Activated naive CD4-positive, alpha-beta T cell treated with anti-CD3 and anti-CD28 coated beads, Interleukin-2, amount 10 ng/mL, durations not matched to agents 7 days and 5 days (primary cell): ENCODE measurements at regions not wholly inside any gene's neighbourhood (a gene's known extent, or its start where the extent isn't known, plus 50 kb on each side); places are given as distances from the start of the nearest gene placed in this dataset.
"Not testable (repeated sequence)": the region's sequence is repeated elsewhere in the genome, so short reads cannot be mapped to it uniquely, and the experiment has no call there.

Experiments
- CTCF ChIA-PET: fragments of 350-600 bp; sonication (Branson Sonifier 250); formaldehyde crosslinking; loops from one replicate; lab custom pipeline; 2021; ENCODE audit warnings: antibody characterized with exemption; lab: Charles Lee
- DNase-seq: peaks from one replicate; pipeline ENCODE4 v3.0.0-alpha.2; 2020
- H3K27ac Mint-ChIP-seq: one replicate; pipeline ENCODE4 v1.8.0; 2021; ENCODE audit warnings: mild to moderate bottlenecking, moderate library complexity, mixed read lengths
- H3K27me3 Mint-ChIP-seq: one replicate; pipeline ENCODE4 v1.8.0; 2021; ENCODE audit warnings: mild to moderate bottlenecking, mixed read lengths
- H3K36me3 Mint-ChIP-seq: one replicate; pipeline ENCODE4 v1.8.0; 2021; ENCODE audit warnings: mixed read lengths
- H3K4me1 Mint-ChIP-seq: one replicate; pipeline ENCODE4 v1.8.0; 2021; ENCODE audit warnings: mixed read lengths
- H3K4me3 Mint-ChIP-seq: one replicate; pipeline ENCODE4 v1.8.0; 2021; ENCODE audit warnings: mild to moderate bottlenecking, moderate library complexity, mixed read lengths
- H3K9me3 Mint-ChIP-seq: one replicate; pipeline ENCODE4 v1.8.0; 2021; ENCODE audit warnings: mixed read lengths

DNA sequence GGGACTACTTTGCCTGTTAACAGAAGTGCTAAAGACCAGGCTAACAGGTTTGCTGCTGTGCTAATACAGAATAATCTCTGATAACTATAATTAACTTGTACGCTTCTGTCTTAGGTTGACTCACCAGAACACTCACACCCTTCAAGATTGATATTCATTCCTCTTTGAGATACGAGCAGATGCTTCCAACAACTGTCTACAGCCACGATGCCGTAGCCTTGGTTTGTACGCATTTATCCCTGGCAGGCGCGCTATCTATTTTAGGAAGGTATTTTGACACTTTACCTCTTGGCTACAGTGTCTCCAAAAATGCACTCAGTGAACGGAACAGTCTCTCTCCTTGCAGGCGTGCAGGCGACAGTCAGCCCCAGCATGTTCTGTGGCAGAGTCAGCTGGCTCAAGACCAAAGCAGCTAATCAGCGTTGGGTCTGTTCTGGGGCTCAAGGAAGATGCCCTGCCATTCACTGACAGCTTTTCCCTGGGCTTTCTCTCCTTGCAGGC lies 146.4 kb upstream of the PRICKLE1 start:
- CTCF ChIA-PET = no interaction called here
- no peaks in the 10 kb centered on the region for H3K36me3 Mint-ChIP-seq

DNA sequence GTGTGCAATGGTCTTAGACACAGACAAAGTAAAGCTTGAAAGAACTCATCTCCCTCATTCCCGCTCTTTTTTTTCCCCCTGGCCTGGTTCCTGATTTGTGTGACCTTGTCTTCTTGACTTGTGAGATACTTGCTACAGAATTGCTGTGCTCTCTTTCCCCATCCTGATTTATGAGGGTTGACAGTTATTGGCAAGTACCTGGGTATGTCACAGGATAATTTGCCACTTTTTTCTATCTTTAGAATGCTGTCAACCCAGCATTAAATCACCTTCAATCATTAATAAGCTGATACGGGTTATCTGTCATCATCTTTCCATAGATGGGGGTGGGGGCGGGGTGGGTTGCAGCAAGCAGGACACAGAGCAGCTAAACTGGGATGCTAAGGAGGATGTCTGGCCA lies 144.4 kb upstream of the PRICKLE1 start:
- CTCF ChIA-PET = no interaction called here
- Mint-ChIP-seq H3K9me3 (no peaks in the 10 kb centered on the region), H3K27me3 (no peaks in the 10 kb centered on the region), H3K4me3 (no peak overlapping the region), H3K36me3 (no peaks in the 10 kb centered on the region), H3K4me1 (no peaks in the 10 kb centered on the region), H3K27ac (no peak overlapping the region)
- DNase-seq = no peak

More for the DNA sequence above, 146.4 kb upstream of the PRICKLE1 start:
- Mint-ChIP-seq H3K4me3 (no peak overlapping the region), H3K27ac (no peak overlapping the region), H3K27me3 (no peaks in the 10 kb centered on the region), H3K4me1 (no peaks in the 10 kb centered on the region), H3K9me3 (no peaks in the 10 kb centered on the region)
- no peak for DNase-seq

DNA sequence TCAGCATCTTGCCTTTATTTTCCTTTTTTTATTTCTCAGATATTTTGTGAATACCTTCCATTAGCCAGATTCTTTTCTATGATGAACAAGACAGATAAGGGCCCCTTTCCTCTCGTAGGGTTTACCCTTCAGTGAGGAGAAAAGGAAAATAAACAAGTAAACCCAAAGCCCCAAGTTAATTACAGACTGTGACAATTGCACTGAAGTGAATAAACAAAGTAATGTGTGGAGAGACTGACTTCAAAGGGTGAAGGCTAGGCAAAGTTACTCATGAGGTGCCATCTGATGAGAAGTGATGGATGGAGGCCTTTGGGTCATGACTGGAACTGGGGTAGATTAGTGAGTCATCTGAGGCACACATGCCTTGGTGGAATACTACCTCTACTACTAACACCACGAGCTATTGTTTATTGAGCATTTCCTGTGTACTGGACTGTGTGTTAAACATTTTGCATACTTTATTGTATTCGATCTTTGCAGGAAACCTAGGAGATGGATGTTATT lies 143.4 kb upstream of the PRICKLE1 start:
- DNase-seq = no peak
- no peaks in the 10 kb centered on the region for H3K36me3 Mint-ChIP-seq
- no peaks in the 10 kb centered on the region for H3K27me3 Mint-ChIP-seq
- H3K9me3 Mint-ChIP-seq = no peaks in the 10 kb centered on the region
- CTCF ChIA-PET = no interaction called here
- H3K27ac Mint-ChIP-seq = no peak overlapping the region
- no peak overlapping the region for H3K4me3 Mint-ChIP-seq
- no peaks in the 10 kb centered on the region for H3K4me1 Mint-ChIP-seq

- CTCF ChIA-PET = no interaction called here
- H3K36me3 Mint-ChIP-seq = no peaks in the 10 kb centered on the region
- no peak for DNase-seq
- H3K4me1 Mint-ChIP-seq = no peaks in the 10 kb centered on the region
- no peak overlapping the region for H3K4me3 Mint-ChIP-seq
- H3K27ac Mint-ChIP-seq = no peak overlapping the region
- peaks cover 8% of the 10 kb centered on the region for H3K9me3 Mint-ChIP-seq
- no peaks in the 10 kb centered on the region for H3K27me3 Mint-ChIP-seq
Measured at GRCh38 chr12:42730291-42730690, 140.7 kb upstream of the PRICKLE1 start.

GRCh38 chr12:42729535-42729900 lies 140.0 kb upstream of the PRICKLE1 start:
- no peaks in the 10 kb centered on the region for H3K36me3 Mint-ChIP-seq
- peaks cover 8% of the 10 kb centered on the region for H3K9me3 Mint-ChIP-seq
- no peak overlapping the region for H3K27ac Mint-ChIP-seq
- H3K4me1 Mint-ChIP-seq = no peaks in the 10 kb centered on the region
- CTCF ChIA-PET = no interaction called here
- no peak for DNase-seq
- no peak overlapping the region for H3K4me3 Mint-ChIP-seq
- H3K27me3 Mint-ChIP-seq = no peaks in the 10 kb centered on the region

- H3K4me3 Mint-ChIP-seq = no peak overlapping the region
- peaks cover 8% of the 10 kb centered on the region for H3K9me3 Mint-ChIP-seq
- H3K36me3 Mint-ChIP-seq = no peaks in the 10 kb centered on the region
- CTCF ChIA-PET = no interaction called here
- H3K27me3 Mint-ChIP-seq = no peaks in the 10 kb centered on the region
- no peak for DNase-seq
- no peak overlapping the region for H3K27ac Mint-ChIP-seq
- H3K4me1 Mint-ChIP-seq = no peaks in the 10 kb centered on the region
Measured at GRCh38 chr12:42728770-42729534, 139.4 kb upstream of the PRICKLE1 start.

DNA sequence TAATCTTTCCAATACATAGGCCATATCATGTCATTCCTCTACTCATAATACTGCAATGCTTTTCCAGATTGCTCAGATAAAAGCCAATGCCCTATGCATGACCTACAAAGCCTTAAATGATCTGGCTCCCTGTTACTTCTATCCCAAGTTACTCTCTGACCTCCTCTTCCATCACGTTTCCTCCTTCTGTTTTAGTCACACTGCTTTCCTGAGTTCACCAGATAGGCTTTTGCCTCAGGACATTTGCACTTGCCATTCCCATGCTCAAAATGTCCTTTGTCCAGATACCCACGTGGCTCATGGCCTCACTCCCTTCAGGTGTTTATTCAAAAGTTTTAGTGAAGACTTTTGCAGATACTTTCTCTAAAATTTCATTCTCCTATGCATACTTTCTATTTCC lies 138.7 kb upstream of the PRICKLE1 start:
- Mint-ChIP-seq H3K36me3 (no peaks in the 10 kb centered on the region), H3K4me3 (no peak overlapping the region), H3K27me3 (no peaks in the 10 kb centered on the region), H3K9me3 (peaks cover 8% of the 10 kb centered on the region), H3K4me1 (no peaks in the 10 kb centered on the region), H3K27ac (no peak overlapping the region)
- CTCF ChIA-PET = no interaction called here
- no peak for DNase-seq

DNA sequence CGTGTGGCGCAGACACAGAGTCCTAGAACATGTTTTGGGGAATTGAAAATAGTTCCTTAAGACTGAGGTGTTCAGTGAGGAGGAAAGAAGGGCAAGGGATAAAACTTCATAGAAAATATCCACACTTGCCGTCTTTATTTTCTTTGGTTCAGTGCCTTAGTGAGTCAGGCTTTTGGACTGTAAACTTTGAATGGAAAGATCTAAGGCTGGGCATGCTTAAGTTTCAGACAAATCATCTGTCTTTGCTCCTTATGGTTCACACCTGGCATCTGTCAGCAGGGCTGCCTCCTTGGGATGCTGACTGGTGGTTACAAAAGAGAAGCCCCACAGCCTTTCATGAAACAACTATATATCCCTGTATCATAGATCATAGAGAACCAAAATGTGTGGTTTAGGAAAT lies 136.3 kb upstream of the PRICKLE1 start:
- Mint-ChIP-seq H3K27ac (no peak overlapping the region), H3K9me3 (peaks cover 8% of the 10 kb centered on the region), H3K4me3 (no peak overlapping the region), H3K27me3 (no peaks in the 10 kb centered on the region), H3K4me1 (no peaks in the 10 kb centered on the region), H3K36me3 (no peaks in the 10 kb centered on the region)
- CTCF ChIA-PET = no interaction called here
- no peak for DNase-seq

- Mint-ChIP-seq H3K9me3 (peaks cover 5% of the 10 kb centered on the region), H3K4me1 (no peaks in the 10 kb centered on the region), H3K4me3 (no peak overlapping the region), H3K27me3 (no peaks in the 10 kb centered on the region), H3K27ac (no peak overlapping the region), H3K36me3 (no peaks in the 10 kb centered on the region)
- no peak for DNase-seq
- CTCF ChIA-PET = no interaction called here
Measured at GRCh38 chr12:42716491-42716891, 126.9 kb upstream of the PRICKLE1 start.

- H3K4me1 Mint-ChIP-seq, H3K36me3 Mint-ChIP-seq, CTCF ChIA-PET: not testable (repeated sequence)
Measured at GRCh38 chr12:42713566-42713965, 124.0 kb upstream of the PRICKLE1 start.

DNA sequence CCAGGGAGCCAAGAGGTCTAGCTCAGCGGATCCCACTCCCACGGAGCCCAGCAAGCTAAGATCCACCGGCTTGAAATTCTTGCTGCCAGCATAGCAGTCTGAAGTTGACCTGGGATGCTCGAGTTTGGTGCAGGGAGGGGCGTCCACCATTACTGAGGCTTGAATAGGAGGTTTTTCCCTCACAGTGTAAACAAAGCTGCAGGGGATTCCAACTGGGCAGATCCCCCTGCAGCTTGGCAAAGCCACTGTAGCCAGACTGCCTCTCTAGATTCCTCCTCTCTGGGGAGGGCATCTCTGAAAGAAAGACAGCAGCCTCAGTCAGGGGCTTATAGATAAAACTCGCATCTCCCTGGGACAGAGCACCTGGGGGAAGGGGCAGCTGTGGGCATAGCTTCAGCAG lies 118.8 kb upstream of the PRICKLE1 start:
- H3K4me3 Mint-ChIP-seq, DNase-seq, H3K27me3 Mint-ChIP-seq, H3K9me3 Mint-ChIP-seq, CTCF ChIA-PET, H3K27ac Mint-ChIP-seq, H3K4me1 Mint-ChIP-seq, H3K36me3 Mint-ChIP-seq: not testable (repeated sequence)

More at GRCh38 chr12:42713566-42713965, 124.0 kb upstream of the PRICKLE1 start:
- not testable (repeated sequence) for H3K27ac Mint-ChIP-seq, H3K9me3 Mint-ChIP-seq, H3K4me3 Mint-ChIP-seq, H3K27me3 Mint-ChIP-seq, DNase-seq

DNA sequence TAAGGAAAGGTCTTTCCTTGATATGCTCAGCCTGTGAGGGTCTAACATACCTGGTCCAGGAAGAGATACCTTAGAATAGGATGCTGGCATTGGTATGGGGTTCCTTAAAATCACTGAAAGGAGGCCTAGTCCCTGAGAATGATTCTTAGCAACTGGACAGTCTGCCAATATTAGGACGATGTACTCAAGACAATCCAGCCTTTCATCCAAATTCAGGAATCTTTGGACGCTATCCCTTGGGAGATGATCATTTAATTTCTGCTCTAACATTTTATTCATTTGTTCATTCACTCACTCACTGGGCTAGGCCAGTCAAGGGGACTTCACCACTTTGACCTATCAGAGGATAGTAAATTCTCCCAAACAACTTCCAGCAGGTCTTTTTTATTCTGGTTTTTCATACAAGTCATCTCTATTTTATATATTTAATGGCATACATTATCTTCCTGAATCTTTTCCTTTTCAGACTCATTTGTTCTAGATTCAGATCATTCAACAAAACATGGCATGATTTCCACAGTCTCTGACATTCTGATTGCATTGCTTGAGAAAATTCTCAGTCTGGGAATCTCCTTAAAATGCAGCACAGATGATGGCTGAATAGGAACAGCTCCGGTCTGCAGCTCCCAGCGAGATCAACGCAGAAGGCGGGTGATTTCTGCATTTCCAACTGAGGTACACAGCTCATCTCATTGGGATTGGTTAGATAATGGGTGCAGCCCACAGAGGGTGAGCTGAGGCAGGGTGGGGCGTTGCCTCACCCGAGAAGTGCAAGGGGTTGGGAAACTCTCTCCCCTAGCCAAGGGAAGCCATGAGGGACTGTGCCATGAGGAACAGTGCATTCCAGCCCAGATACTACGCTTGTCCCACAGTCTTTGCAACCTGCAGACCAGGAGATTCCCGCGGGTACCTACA lies 118.0 kb upstream of the PRICKLE1 start:
- CTCF ChIA-PET = no interaction called here
- H3K4me3 Mint-ChIP-seq = no peak overlapping the region
- DNase-seq = no peak
- no peaks in the 10 kb centered on the region for H3K27me3 Mint-ChIP-seq
- H3K27ac Mint-ChIP-seq = no peak overlapping the region
- no peaks in the 10 kb centered on the region for H3K4me1 Mint-ChIP-seq
- no peaks in the 10 kb centered on the region for H3K36me3 Mint-ChIP-seq
- peaks cover 2% of the 10 kb centered on the region for H3K9me3 Mint-ChIP-seq

DNA sequence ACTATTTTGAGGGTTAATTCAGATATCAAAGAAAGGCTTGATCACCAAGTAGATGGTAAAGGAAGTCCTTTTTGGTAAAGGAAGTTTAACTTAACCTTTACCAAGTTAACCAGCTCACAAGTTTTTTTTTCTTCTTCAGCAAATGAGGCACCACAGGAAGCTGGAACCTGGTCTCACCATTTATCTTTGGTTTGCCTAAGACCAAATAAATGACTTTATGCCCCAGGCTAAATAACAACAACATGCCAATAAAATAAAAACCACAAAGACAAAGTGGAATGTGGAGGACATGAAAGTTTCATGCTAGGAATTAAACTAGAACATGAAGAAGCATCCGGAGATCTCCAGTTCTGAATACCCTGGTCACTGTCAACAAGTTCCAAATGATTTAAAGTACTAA lies 116.8 kb upstream of the PRICKLE1 start:
- no peak for DNase-seq
- H3K4me1 Mint-ChIP-seq = no peaks in the 10 kb centered on the region
- no peaks in the 10 kb centered on the region for H3K36me3 Mint-ChIP-seq
- H3K27me3 Mint-ChIP-seq = no peaks in the 10 kb centered on the region
- H3K9me3 Mint-ChIP-seq = peaks cover 2% of the 10 kb centered on the region
- CTCF ChIA-PET = no interaction called here
- no peak overlapping the region for H3K4me3 Mint-ChIP-seq
- H3K27ac Mint-ChIP-seq = no peak overlapping the region

GRCh38 chr12:42705863-42706262 lies 116.3 kb upstream of the PRICKLE1 start:
- Mint-ChIP-seq H3K27me3 (no peaks in the 10 kb centered on the region), H3K4me1 (no peaks in the 10 kb centered on the region), H3K9me3 (no peaks in the 10 kb centered on the region), H3K4me3 (no peak overlapping the region), H3K36me3 (no peaks in the 10 kb centered on the region), H3K27ac (no peak overlapping the region)
- CTCF ChIA-PET = no interaction called here
- DNase-seq = no peak
